HEK293T (cell line): ENCODE measurements at regions not wholly inside any gene's neighbourhood (a gene's known extent, or its start where the extent isn't known, plus 50 kb on each side); places are given as distances from the start of the nearest gene placed in this dataset.

ENCODE experiments used
- ARNT ChIP-seq: fragments of 450-650 bp; IDR thresholded peaks from 2 replicates; pipeline ENCODE4 v1.6.1; 2017; ENCODE audit warnings: mild to moderate bottlenecking
- BHLHE40 ChIP-seq: fragments of 450-650 bp; IDR thresholded peaks from 2 replicates; pipeline ENCODE4 v1.6.1; 2016; ENCODE audit warnings: mild to moderate bottlenecking, moderate library complexity, borderline replicate concordance
- CTBP1 ChIP-seq: fragments of 450-650 bp; IDR thresholded peaks from 2 replicates; pipeline ENCODE4 v1.6.1; 2016; ENCODE audit warnings: borderline replicate concordance
- ELF4 ChIP-seq: fragments of 450-650 bp; IDR thresholded peaks from 2 replicates; pipeline ENCODE4 v1.6.1; 2017; ENCODE audit warnings: antibody characterized with exemption
- FOXA1 ChIP-seq: fragments of 450-650 bp; IDR thresholded peaks from 2 replicates; pipeline ENCODE4 v1.6.1; 2016; ENCODE audit warnings: mild to moderate bottlenecking
- SP1 ChIP-seq: fragments of 450-650 bp; IDR thresholded peaks from 2 replicates; pipeline ENCODE4 v1.6.1; 2017
- SUZ12 ChIP-seq: fragments of 450-650 bp; IDR thresholded peaks from 2 replicates; pipeline ENCODE4 v1.6.1; 2016; ENCODE audit warnings: mild to moderate bottlenecking
- ZNF384 ChIP-seq: fragments of 450-650 bp; IDR thresholded peaks from 2 replicates; pipeline ENCODE4 v1.6.1; 2016

DNA sequence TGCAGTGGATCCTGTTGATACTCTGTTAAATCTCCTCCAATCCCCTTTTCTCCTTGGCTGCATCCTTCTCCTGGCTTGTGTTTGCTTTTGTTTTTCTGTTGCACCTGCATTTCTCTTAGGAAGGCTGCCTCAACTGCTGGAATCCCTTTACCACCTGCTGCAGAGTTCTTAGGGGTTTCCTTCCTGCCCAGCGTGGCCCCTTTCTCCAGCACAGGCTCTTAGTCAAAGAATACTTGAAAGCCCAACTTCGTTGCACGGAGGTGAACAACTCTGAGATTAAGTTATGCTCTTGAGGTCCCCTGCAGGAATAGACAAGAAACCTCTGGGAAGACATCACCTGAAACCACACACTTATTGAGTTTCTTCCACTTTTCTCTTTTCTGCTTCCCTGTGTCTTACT is 121.6 kb upstream of the GRM7 start:
- TF ChIP-seq BHLHE40 (no peak), SP1 (no peak), ARNT (no peak), FOXA1 (no peak), SUZ12 (no peak), ZNF384 (no peak), ELF4 (no peak), CTBP1 (no peak)
